Liver (tissue), 3 donors: ENCODE measurements at regions not wholly inside any gene's neighbourhood (a gene's known extent, or its start where the extent isn't known, plus 50 kb on each side); places are given as distances from the start of the nearest gene placed in this dataset.
"Not testable (repeated sequence)": the region's sequence is repeated elsewhere in the genome, so short reads cannot be mapped to it uniquely, and the experiment has no call there.

ENCODE experiments used
- CTCF ChIP-seq: fragments of 150-350 bp; IDR thresholded peaks from 2 replicates; pipeline ENCODE4 v1.5.1; 2017; ENCODE audit warnings: improper control_type of control experiment, low read depth, low read length; ENCODE audit not compliant: missing input control
- EGR1 ChIP-seq, 2 donors: IDR thresholded peaks; 2 replicates each; pipeline ENCODE4 v1.6.1; 2016 to 2018; ENCODE audit warnings: antibody characterized with exemption in 2 of 2, low read depth in 2 of 2
- FOXA2 ChIP-seq: IDR thresholded peaks from 2 replicates; pipeline ENCODE4 v1.6.1; 2016; ENCODE audit warnings: antibody characterized with exemption
- HNF4A ChIP-seq, 2 donors: conservative IDR thresholded peaks; 2 replicates each; pipeline ENCODE4 v1.6.1; 2016; ENCODE audit warnings: antibody characterized with exemption in 2 of 2, mild to moderate bottlenecking in 2 of 2
- JUND ChIP-seq, 2 donors: IDR thresholded peaks; 2 replicates each; pipeline ENCODE4 v1.6.1; 2016; ENCODE audit warnings: antibody characterized with exemption in 2 of 2
- MAX ChIP-seq: IDR thresholded peaks from 2 replicates; pipeline ENCODE4 v1.6.1; 2016; ENCODE audit warnings: antibody characterized with exemption
- RAD21 ChIP-seq, 2 donors: IDR thresholded peaks; 2 replicates each; pipeline ENCODE4 v1.6.1; 2016; ENCODE audit warnings: antibody characterized with exemption in 2 of 2, mild to moderate bottlenecking in 2 of 2
- SP1 ChIP-seq: IDR thresholded peaks from 2 replicates; pipeline ENCODE4 v1.6.1; 2018; ENCODE audit warnings: antibody characterized with exemption, mild to moderate bottlenecking
- TF ChIP-seq, protein P1 (sequence below): IDR thresholded peaks from 2 replicates; pipeline ENCODE4 v1.6.1; 2016; ENCODE audit warnings: antibody characterized with exemption, mild to moderate bottlenecking
- donor health status: healthy.
- donor health status: healthy.

- TF ChIP-seq, protein P1, sequence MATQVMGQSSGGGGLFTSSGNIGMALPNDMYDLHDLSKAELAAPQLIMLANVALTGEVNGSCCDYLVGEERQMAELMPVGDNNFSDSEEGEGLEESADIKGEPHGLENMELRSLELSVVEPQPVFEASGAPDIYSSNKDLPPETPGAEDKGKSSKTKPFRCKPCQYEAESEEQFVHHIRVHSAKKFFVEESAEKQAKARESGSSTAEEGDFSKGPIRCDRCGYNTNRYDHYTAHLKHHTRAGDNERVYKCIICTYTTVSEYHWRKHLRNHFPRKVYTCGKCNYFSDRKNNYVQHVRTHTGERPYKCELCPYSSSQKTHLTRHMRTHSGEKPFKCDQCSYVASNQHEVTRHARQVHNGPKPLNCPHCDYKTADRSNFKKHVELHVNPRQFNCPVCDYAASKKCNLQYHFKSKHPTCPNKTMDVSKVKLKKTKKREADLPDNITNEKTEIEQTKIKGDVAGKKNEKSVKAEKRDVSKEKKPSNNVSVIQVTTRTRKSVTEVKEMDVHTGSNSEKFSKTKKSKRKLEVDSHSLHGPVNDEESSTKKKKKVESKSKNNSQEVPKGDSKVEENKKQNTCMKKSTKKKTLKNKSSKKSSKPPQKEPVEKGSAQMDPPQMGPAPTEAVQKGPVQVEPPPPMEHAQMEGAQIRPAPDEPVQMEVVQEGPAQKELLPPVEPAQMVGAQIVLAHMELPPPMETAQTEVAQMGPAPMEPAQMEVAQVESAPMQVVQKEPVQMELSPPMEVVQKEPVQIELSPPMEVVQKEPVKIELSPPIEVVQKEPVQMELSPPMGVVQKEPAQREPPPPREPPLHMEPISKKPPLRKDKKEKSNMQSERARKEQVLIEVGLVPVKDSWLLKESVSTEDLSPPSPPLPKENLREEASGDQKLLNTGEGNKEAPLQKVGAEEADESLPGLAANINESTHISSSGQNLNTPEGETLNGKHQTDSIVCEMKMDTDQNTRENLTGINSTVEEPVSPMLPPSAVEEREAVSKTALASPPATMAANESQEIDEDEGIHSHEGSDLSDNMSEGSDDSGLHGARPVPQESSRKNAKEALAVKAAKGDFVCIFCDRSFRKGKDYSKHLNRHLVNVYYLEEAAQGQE, result not testable (repeated sequence)
- not testable (repeated sequence) for TF ChIP-seq CTCF; RAD21 (IDR thresholded peaks at IDR 0.05); SP1; JUND (IDR thresholded peaks at IDR 0.05); MAX; FOXA2; EGR1 (IDR thresholded peaks at IDR 0.05; ENCODE audit: low read depth in 2 of 2); HNF4A (conservative IDR thresholded peaks at IDR 0.05)
Measured at GRCh38 chr14:19132013-19132835, 165.0 kb downstream of the POTEM start.
